Testis (tissue), 2 donors: ENCODE measurements at regions not wholly inside any gene's neighbourhood (a gene's known extent, or its start where the extent isn't known, plus 50 kb on each side); places are given as distances from the start of the nearest gene placed in this dataset.

Source experiments
- DNase-seq: peaks from one replicate; pipeline ENCODE4 v3.0.0-alpha.2; 2019
- H3K27ac ChIP-seq, 2 donors: fragments of 200-600 bp; sonication (generic); one replicate each; pipeline ENCODE4 v1.5.1; 2019
- H3K27me3 ChIP-seq: fragments of 200-600 bp; sonication (generic); one replicate; pipeline ENCODE4 v1.5.1; 2019
- H3K36me3 ChIP-seq: fragments of 200-600 bp; sonication (generic); one replicate; pipeline ENCODE4 v1.5.1; 2017; ENCODE audit warnings: low read depth; ENCODE audit errors: missing control alignments
- H3K4me1 ChIP-seq: fragments of 200-600 bp; sonication (generic); one replicate; pipeline ENCODE4 v1.5.1; 2019
- H3K4me3 ChIP-seq, 2 donors: fragments of 200-600 bp; sonication (generic); one replicate each; pipeline ENCODE4 v1.5.1; 2017 to 2019
- H3K9me3 ChIP-seq: fragments of 200-600 bp; sonication (generic); one replicate; pipeline ENCODE4 v1.5.1; 2017
- CTCF ChIP-seq, 3 experiments: fragments of 450-650 bp in 2 of 3; fragments of 200-600 bp in 1 of 3; sonication (generic) in 1 of 3; IDR thresholded peaks; one replicate each; pipeline ENCODE4 v1.5.1; 2016 to 2019; ENCODE audit warnings: antibody characterized with exemption in 3 of 3, mild to moderate bottlenecking in 2 of 3, moderate library complexity in 1 of 3
- POLR2A ChIP-seq: fragments of 450-650 bp; IDR thresholded peaks from one replicate; pipeline ENCODE4 v1.6.1; 2017; ENCODE audit warnings: antibody characterized with exemption, mild to moderate bottlenecking, moderate library complexity
- WGBS, 2 donors: methylation state at CpG; one replicate each; pipeline ENCODE4 v1.1.5; 2018; 5-methylcytosine and 5-hydroxymethylcytosine counted together
- intact Hi-C: fragments of 100-400 bp; cut with DNase I; formaldehyde crosslinking; loops from one replicate; pipeline ENCODE4 v1.15.1; 2023; ENCODE audit warnings: low total_unique reads

- Histone ChIP-seq H3K9me3 (no peaks in the 10 kb centered on the region), H3K36me3 (no peaks in the 10 kb centered on the region), H3K27ac (no peak overlapping the region), H3K4me1 (no peaks in the 10 kb centered on the region), H3K27me3 (no peaks in the 10 kb centered on the region), H3K4me3 (no peak overlapping the region)
- no peak for DNase-seq
- intact Hi-C loops, result no loop called here
- TF ChIP-seq POLR2A (no peak), CTCF (IDR thresholded peaks at IDR 0.05) (no peak)
- WGBS, 2 donors, result 63% methylated on average over 2 of the region's 2 CpGs
These were observed 558.4 kb downstream of the SLC4A3 start for GRCh38 chr2:220185766-220186305.

DNA sequence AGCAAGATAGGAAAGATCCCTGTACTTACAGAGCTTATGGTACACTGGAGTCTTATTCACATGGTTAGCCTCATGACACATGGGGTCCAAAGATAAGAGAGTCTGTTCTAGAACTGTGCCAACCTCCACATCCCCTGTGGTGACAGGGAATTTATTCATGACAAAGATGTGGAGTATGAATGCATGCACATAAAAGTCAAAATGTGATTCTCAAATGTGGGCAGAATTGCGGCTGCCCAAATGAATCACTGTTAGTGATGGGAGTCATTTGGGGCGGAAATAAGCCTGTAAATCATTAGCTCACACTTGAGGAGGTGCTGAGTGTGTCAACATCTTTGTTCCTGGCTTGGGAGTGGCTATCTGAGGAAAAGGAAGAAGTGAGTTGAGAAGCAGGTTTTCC is 560.6 kb downstream of the SLC4A3 start:
- DNase-seq, result no peak
- TF ChIP-seq CTCF (IDR thresholded peaks at IDR 0.05), result no peak
- TF ChIP-seq POLR2A, result no peak
- no peak overlapping the region for H3K27ac ChIP-seq
- 68 to 81% methylated on average over 2 of the region's 2 CpGs for WGBS, 2 donors
- H3K36me3 ChIP-seq, result no peaks in the 10 kb centered on the region
- intact Hi-C loops, result no loop called here
- H3K4me1 ChIP-seq, result no peaks in the 10 kb centered on the region
- no peak overlapping the region for H3K4me3 ChIP-seq
- H3K27me3 ChIP-seq, result no peaks in the 10 kb centered on the region
- H3K9me3 ChIP-seq, result no peaks in the 10 kb centered on the region

DNA sequence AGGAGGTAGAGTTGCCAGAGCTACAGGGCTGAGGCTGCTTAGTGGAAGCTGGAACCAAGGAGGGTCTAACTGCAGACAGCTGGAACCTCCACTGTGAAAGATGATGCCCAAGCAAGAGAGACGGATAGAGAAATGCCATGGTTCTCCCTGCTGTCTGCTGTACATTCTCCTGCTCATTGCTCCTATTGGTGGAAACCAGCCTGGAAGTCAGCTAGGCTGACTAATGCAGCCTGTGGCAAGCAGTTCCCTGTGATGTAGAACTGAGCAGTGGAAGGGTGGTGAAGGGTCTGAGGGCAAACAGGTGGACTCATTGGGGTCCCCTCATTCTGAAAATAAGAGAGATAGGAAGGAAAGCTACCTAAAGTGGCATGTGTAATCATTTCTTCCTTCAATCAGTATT is 563.6 kb downstream of the SLC4A3 start:
- intact Hi-C loops, result no loop called here
- H3K27ac ChIP-seq, result no peak overlapping the region
- 0 to 55% methylated on average over 1 of the region's 1 CpG for WGBS, 2 donors

GRCh38 chr2:220191737-220192136 is 564.3 kb downstream of the SLC4A3 start:
- TF ChIP-seq POLR2A (no peak), CTCF (IDR thresholded peaks at IDR 0.05) (no peak)
- H3K4me1 ChIP-seq, result no peaks in the 10 kb centered on the region
- no peak for DNase-seq
- H3K9me3 ChIP-seq, result no peaks in the 10 kb centered on the region
- no peaks in the 10 kb centered on the region for H3K27me3 ChIP-seq
- intact Hi-C loops, result no loop called here
- H3K36me3 ChIP-seq, result no peaks in the 10 kb centered on the region
- H3K27ac ChIP-seq, result no peak overlapping the region
- WGBS, 2 donors, result 87 to 91% methylated on average over 3 to 5 of the region's 5 CpGs
- no peak overlapping the region for H3K4me3 ChIP-seq

More for the DNA sequence above, 563.6 kb downstream of the SLC4A3 start:
- no peak overlapping the region for H3K4me3 ChIP-seq
- no peaks in the 10 kb centered on the region for H3K4me1 ChIP-seq
- H3K36me3 ChIP-seq, result no peaks in the 10 kb centered on the region
- DNase-seq, result no peak
- H3K9me3 ChIP-seq, result no peaks in the 10 kb centered on the region
- TF ChIP-seq CTCF (IDR thresholded peaks at IDR 0.05), result no peak
- TF ChIP-seq POLR2A, result no peak
- no peaks in the 10 kb centered on the region for H3K27me3 ChIP-seq

- H3K9me3 ChIP-seq, result no peaks in the 10 kb centered on the region
- DNase-seq, result no peak
- H3K4me3 ChIP-seq, result no peak overlapping the region
- H3K27ac ChIP-seq, result no peak overlapping the region
- H3K4me1 ChIP-seq, result no peaks in the 10 kb centered on the region
- TF ChIP-seq CTCF (IDR thresholded peaks at IDR 0.05), result no peak
- no peak for TF ChIP-seq POLR2A
- WGBS, 2 donors, result 87 to 89% methylated on average over 6 of the region's 6 CpGs
- H3K36me3 ChIP-seq, result no peaks in the 10 kb centered on the region
- intact Hi-C loops, result no loop called here
- H3K27me3 ChIP-seq, result no peaks in the 10 kb centered on the region
These were observed 565.7 kb downstream of the SLC4A3 start for GRCh38 chr2:220192994-220193753.
